ENCODE measurements at regions not wholly inside any gene's neighbourhood (a gene's known extent, or its start where the extent isn't known, plus 50 kb on each side); places are given as distances from the start of the nearest gene placed in this dataset.

GRCh38 chr14:25868521-25869314 lies 729.1 kb downstream of the NOVA1 start:
- no peak overlapping the region for H3K56ac ChIP-seq (ENCODE audit: extremely low read depth, insufficient read depth, low read length)
- no peaks in the 10 kb centered on the region for H4K20me1 ChIP-seq (ENCODE audit: insufficient read depth, low read length)
- H2AK9ac ChIP-seq (replicated peaks; ENCODE audit: low read depth, low read length, poor library complexity), result no peak overlapping the region
- no peak overlapping the region for H2BK20ac ChIP-seq (ENCODE audit: low read depth, low read length)
- H3K36me3 ChIP-seq (ENCODE audit: control insufficient read depth, insufficient read depth, low read length), result no peaks in the 10 kb centered on the region
- H3K4me2 ChIP-seq (ENCODE audit: low read depth, low read length), result no peak overlapping the region
- H3K4me1 ChIP-seq (ENCODE audit: control insufficient read depth, insufficient read depth, low read length), result no peaks in the 10 kb centered on the region
- H2BK15ac ChIP-seq (ENCODE audit: low read depth, low read length), result no peak overlapping the region
- in situ Hi-C loops (cut with MboI; ENCODE audit: low sequenced_read_pairs) (no loop called here), dilution Hi-C loops (cut with HindIII; ENCODE audit: low sequenced_read_pairs, unreplicated experiment) (no loop called here), intact Hi-C loops (cut with micrococcal nuclease) (no loop called here)
- H4K5ac ChIP-seq (ENCODE audit: low read depth, low read length), result no peak overlapping the region
- H3K9me3 ChIP-seq (ENCODE audit: control insufficient read depth, insufficient read depth, low read length), result peaks cover 3% of the 10 kb centered on the region
- BruUV-seq (replicated peaks), result no TSS peak
- H2AK5ac ChIP-seq (ENCODE audit: low read depth, low read length), result no peak overlapping the region
- H4K8ac ChIP-seq (ENCODE audit: low read depth in 2 of 2, low read length in 2 of 2), result no peak overlapping the region
- H3K9me1 ChIP-seq (ENCODE audit: insufficient read depth, low read length), result no peaks in the 10 kb centered on the region
- H3K27ac ChIP-seq (ENCODE audit: insufficient read depth, low read length), result no peak overlapping the region
- H2AFZ ChIP-seq (replicated peaks; ENCODE audit: low read length, poor library complexity), result no peak overlapping the region
- DNase-seq (no peak), ATAC-seq (ENCODE audit: low read depth) (no peak)
- H3K27me3 ChIP-seq (ENCODE audit: control insufficient read depth, insufficient read depth, low read length), result no peaks in the 10 kb centered on the region
- H3K9ac ChIP-seq (ENCODE audit: low read depth, low read length), result no peak overlapping the region
- H2BK120ac ChIP-seq (ENCODE audit: low read depth, low read length), result no peak overlapping the region
- no peak overlapping the region for H2BK5ac ChIP-seq (ENCODE audit: low read depth, low read length, poor library complexity, severe bottlenecking)
- H3K4ac ChIP-seq (ENCODE audit: low read depth, low read length), result no peak overlapping the region
- no peak overlapping the region for H3K4me3 ChIP-seq (ENCODE audit: insufficient read depth, low read depth, low read length)
- ChIA-PET CTCF (no interaction called here), POLR2A (ENCODE audit: unreplicated experiment) (no interaction called here)
- no peak overlapping the region for H4K91ac ChIP-seq (ENCODE audit: insufficient read depth, low read depth, low read length)
- no CpG with 5 or more reads among the region's 6 CpGs for WGBS, 2 experiments (ENCODE audit: extremely low coverage in 2 of 2, insufficient read length in 1 of 2)
- H3K14ac ChIP-seq (replicated peaks; ENCODE audit: low read depth, low read length), result no peak overlapping the region
- H3K23ac ChIP-seq (ENCODE audit: low read depth, low read length), result no peak overlapping the region
- TF ChIP-seq USF2 (IDR thresholded peaks at IDR 0.05; ENCODE audit: low read depth, low read length) (no peak), FOS (IDR thresholded peaks at IDR 0.05; ENCODE audit: low read depth, low read length) (no peak)
- no peak overlapping the region for H3K18ac ChIP-seq (ENCODE audit: low read depth, low read length)
- H3K79me1 ChIP-seq (ENCODE audit: low read depth in 1 of 2, low read length in 2 of 2), result no peaks in the 10 kb centered on the region
